ENCODE measurements at regions not wholly inside any gene's neighbourhood (a gene's known extent, or its start where the extent isn't known, plus 50 kb on each side); places are given as distances from the start of the nearest gene placed in this dataset.

DNA sequence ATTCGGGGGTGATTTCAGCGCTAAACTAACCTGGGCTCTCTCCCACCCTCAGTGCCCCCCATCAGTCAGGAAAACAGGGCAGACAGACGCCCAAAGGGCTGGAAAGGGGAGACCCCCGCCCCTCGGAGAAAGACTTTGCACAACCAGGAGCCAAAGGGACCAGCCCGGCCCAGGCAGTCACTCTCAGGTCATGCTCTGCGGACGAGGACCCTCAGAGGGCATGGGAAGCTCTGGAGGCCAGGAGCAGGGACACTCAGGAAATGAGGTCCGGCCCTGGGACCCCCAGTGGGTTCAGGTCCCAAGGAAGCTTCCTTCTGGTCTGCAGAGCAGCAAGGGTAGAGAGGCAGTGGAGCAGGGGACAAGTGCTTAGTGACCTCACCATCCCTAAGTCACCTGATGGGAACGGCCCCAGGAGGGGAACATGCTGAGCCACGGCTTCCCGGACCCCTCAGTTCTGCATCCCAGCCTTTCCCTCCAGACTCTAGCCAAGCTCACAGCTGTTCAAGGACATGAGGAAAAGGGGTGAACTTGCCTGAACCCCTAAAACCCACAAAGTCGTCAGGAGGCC, 88.0 kb upstream of the GPC1 start:
- TF ChIP-seq, protein P1, sequence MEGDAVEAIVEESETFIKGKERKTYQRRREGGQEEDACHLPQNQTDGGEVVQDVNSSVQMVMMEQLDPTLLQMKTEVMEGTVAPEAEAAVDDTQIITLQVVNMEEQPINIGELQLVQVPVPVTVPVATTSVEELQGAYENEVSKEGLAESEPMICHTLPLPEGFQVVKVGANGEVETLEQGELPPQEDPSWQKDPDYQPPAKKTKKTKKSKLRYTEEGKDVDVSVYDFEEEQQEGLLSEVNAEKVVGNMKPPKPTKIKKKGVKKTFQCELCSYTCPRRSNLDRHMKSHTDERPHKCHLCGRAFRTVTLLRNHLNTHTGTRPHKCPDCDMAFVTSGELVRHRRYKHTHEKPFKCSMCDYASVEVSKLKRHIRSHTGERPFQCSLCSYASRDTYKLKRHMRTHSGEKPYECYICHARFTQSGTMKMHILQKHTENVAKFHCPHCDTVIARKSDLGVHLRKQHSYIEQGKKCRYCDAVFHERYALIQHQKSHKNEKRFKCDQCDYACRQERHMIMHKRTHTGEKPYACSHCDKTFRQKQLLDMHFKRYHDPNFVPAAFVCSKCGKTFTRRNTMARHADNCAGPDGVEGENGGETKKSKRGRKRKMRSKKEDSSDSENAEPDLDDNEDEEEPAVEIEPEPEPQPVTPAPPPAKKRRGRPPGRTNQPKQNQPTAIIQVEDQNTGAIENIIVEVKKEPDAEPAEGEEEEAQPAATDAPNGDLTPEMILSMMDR (IDR thresholded peaks at IDR 0.05; ENCODE audit: poor library complexity), result no peak
- no peak for TF ChIP-seq EZH2 (IDR thresholded peaks at IDR 0.05; ENCODE audit: borderline replicate concordance)
